SKM-1 (cell line): ENCODE measurements at regions not wholly inside any gene's neighbourhood (a gene's known extent, or its start where the extent isn't known, plus 50 kb on each side); places are given as distances from the start of the nearest gene placed in this dataset.

Source experiments
- DNase-seq: peaks from one replicate; lab custom pipeline; 2025; ENCODE audit not compliant: unreplicated experiment; lab: John Stamatoyannopoulos, UW

- no peak for DNase-seq
Measured at GRCh38 chr11:10358696-10359095, 53.8 kb downstream of the ADM start.

- DNase-seq = no peak
Measured at GRCh38 chr11:10359171-10359570, 54.3 kb downstream of the ADM start.

GRCh38 chr11:10360835-10361234, 56.0 kb downstream of the ADM start:
- no peak for DNase-seq

GRCh38 chr11:10365045-10365444, 60.2 kb downstream of the ADM start:
- DNase-seq = no peak

- DNase-seq = peak; percentile 91
Measured at GRCh38 chr11:10366568-10367331, 61.9 kb downstream of the ADM start.

- no peak for DNase-seq
Measured at GRCh38 chr11:10371926-10372641, 67.2 kb downstream of the ADM start.

- no peak for DNase-seq
Measured at GRCh38 chr11:10373340-10373739, 68.5 kb downstream of the ADM start.

- no peak for DNase-seq
Measured at GRCh38 chr11:10373929-10374328, 69.1 kb downstream of the ADM start.

- DNase-seq = no peak
Measured at GRCh38 chr11:10374386-10374785, 69.5 kb downstream of the ADM start.

- DNase-seq = no peak
Measured at GRCh38 chr11:10375280-10375971, 70.6 kb downstream of the ADM start.

GRCh38 chr11:10376061-10376460, 71.2 kb downstream of the ADM start:
- no peak for DNase-seq

- no peak for DNase-seq
Measured at GRCh38 chr11:10377183-10377582, 72.3 kb downstream of the ADM start.

- DNase-seq = no peak
Measured at GRCh38 chr11:10378362-10378761, 73.5 kb downstream of the ADM start.

- no peak for DNase-seq
Measured at GRCh38 chr11:10379022-10379421, 74.1 kb downstream of the ADM start.

- no peak for DNase-seq
Measured at GRCh38 chr11:10379426-10379825, 74.6 kb downstream of the ADM start.

- DNase-seq = no peak
Measured at GRCh38 chr11:10379871-10380568, 75.0 kb upstream of the AMPD3 start.

GRCh38 chr11:10380921-10381320, 74.1 kb upstream of the AMPD3 start:
- DNase-seq = no peak

- no peak for DNase-seq
Measured at GRCh38 chr11:10381736-10382135, 73.3 kb upstream of the AMPD3 start.

GRCh38 chr11:10382518-10382917, 72.5 kb upstream of the AMPD3 start:
- DNase-seq = no peak

- no peak for DNase-seq
Measured at GRCh38 chr11:10385696-10386095, 69.4 kb upstream of the AMPD3 start.

- DNase-seq = no peak
Measured at GRCh38 chr11:10386361-10386760, 68.7 kb upstream of the AMPD3 start.

GRCh38 chr11:10386861-10387205, 68.2 kb upstream of the AMPD3 start:
- no peak for DNase-seq
